Medulla oblongata (tissue), 1 donor: ENCODE measurements at regions not wholly inside any gene's neighbourhood (a gene's known extent, or its start where the extent isn't known, plus 50 kb on each side); places are given as distances from the start of the nearest gene placed in this dataset.
"Not testable (repeated sequence)": the region's sequence is repeated elsewhere in the genome, so short reads cannot be mapped to it uniquely, and the experiment has no call there.

ENCODE experiments used
- DNase-seq: peaks from one replicate; pipeline ENCODE4 v3.0.0-alpha.2; 2015; ENCODE audit errors: extremely low spot score

DNA sequence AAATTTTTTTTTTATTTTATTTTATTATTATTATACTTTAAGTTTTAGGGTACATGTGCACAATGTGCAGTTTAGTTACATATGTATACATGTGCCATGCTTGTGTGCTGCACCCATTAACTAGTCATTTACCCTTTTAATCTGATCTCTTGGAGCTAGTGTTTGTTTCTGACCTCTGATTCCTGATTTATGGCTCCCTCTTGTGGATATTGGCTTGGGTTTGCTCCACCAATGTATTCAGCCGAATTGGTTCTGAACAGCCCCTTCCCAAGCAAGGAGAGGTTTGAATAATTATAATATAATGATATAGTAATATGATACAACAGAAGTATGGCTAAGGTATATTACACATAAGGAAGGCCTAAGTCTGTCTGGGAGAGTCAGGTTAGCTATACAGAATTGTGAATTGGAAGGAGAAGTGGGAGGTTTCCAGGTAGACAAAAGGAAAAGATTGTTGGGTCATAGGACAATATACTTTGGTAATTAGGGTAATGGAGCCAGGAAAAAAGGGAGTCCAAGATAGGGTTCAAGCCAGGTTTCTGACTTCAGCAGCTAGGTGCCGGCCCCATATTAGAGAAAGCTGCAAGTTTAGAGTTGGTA lies 53.1 kb upstream of the HMCN1 start:
- peak; percentile 71 for DNase-seq

DNA sequence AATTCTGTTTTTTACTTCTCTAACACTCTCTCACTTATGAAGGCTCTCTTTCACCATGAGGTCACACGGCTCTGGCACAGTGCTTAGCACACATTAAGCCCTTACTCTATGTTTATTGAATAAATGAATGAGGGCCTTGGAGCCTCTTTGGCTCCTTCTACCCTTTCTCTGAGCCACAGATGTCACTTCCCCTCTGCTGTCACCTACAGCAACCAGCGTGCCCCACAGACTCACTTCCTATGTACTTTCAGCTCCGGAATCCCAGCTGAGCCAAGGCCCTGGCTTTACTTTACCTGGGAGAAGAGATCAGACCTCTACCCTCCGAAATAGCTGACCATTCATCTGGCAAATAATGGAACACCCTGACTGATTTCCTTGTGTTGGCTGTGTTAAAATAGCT lies 53.7 kb upstream of the HMCN1 start:
- DNase-seq = peak; percentile 15

DNA sequence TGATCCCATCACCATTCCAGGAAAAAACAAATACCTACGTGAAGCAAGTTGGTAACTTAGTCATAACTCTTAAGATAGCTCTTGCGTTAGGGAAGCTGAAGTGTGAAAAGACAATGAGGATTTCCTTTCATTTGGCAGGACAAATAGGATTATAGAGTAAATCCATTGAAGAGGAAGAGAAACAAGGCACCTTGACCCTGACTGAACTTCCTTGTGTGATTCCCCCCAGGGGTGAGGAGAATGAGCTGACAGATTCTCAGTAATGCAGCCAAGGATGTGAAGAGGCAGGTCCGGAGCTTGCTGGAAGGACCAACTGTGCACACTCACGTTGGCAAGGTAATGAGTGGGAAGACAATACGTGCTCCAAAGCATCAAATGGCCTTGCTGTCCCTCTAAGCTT lies 55.0 kb upstream of the HMCN1 start:
- DNase-seq = no peak

DNA sequence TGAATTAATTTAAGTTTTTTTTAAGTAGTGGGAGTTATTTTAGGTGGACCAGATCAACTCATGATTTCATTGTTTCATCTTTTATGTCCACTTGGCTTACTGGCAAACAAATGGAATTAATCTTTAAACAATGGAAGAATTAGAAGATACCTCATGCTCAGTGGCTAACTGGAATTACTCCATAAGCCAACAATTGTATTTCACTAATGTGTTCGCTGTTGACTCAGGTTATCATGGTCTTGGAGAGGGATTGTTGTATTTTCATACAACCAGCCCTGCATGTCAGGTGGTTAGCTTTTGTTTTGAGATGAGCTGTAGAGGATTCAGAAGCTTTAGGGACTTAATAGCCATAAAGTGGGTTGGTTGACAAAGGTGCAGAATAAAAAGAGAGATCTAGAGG lies 57.2 kb upstream of the HMCN1 start:
- DNase-seq = no peak

DNA sequence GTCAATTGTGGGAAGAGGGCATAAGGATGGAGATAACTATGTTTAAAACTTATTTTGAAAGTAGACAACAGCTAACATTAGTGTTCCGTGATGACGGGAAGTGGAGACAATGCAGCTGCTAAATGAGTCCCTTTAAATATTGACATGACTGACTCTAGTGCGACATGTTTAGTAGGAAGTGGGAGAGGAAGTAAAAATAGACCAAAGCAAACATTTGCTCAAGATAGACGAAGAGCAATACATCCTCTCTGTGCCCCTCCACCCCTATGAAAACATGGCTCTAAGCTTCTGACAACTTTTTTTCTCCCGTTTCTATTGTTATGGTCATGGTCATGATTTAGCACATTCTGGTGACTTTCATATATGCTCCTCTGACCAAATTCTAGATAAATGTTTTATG lies 60.0 kb upstream of the HMCN1 start:
- DNase-seq = peak; percentile 70

DNA sequence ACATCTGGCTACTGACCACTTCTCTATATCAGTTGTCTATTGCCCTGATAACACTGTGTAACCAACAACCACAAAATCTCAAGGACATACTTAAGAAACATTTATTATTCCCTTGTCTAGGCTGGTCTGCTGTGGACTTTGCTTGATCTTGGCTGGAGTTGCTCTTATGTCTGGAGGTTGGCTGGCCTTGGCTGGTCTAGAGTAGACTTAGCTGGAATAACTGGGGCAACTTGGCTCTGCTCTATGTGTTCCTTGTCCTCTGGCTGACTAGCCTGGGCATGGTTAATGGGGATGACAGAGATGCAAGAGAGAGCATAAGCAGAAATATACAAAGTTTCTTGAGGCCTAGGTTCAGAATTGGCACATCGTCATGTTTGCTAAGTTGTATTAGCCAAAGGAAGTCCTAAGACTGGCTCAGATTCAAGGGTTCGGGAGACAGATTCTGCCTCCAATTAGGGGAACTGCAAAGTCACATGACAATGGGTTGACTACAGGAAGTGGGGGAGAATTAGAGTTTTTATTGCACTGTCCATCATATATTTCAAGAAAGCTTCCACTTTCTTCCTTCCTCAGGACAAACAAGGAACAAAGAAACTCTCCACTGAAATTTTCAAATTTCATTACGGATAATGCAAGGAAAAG lies 61.4 kb upstream of the HMCN1 start:
- peak; percentile 69 for DNase-seq

DNA sequence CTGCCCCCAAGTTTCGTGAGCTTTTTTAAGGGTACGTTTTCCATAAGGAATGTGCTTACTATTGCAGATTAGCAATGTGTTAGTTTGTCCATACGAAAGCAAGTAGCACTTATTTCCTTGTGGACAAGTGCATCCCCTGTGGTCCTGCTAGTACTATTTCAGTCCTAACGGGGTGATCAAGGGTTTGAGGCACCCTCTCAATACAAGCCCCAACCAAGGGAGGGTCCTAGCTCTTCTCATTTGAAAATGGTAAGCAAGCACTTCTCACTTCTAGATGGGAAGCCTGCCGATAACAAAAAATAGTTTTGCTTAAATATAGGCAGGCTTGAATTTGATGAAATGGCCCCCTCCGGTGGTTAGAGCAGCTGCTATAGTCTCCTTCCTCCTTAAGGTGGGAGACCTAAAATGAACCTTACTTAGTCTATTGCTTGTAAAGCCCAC lies 64.0 kb upstream of the HMCN1 start:
- peak; percentile 49 for DNase-seq

DNA sequence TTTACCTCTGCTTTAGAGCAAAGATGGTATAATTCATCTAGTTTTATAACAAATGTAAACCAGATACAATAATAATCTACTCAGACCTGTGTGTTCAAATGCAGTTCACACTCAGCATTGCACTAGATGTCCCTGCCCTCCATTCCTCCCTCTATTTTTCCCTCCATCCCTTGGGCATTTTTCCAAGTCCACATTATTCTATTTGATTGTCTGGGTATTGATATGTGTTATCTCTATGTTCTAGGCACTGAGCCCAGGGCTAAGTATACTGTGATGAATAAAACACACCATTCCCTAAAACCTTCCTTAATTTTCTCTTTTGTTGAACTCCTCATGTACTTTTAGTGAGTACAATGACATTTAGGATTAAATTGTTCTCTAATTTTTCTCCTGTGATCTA lies 66.2 kb upstream of the HMCN1 start:
- DNase-seq = no peak

DNA sequence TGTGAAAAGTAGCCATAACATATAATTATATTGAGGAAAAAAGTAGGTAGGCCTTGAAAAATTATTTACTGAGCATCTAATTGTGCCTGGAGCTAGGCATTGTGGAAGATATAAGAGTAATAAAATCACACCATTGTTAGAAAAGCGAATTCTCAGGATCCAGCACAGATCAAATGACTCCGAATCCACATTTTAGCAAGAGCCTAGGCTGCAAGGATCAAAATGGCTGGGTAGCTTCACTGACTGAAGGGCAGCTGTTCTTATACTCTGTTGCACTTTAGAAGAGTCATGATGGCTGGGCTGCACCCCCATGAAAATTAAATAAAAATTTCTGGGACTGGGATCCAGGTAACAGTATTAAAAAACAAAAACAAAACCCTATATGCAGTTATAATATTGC lies 67.6 kb upstream of the HMCN1 start:
- DNase-seq = no peak

DNA sequence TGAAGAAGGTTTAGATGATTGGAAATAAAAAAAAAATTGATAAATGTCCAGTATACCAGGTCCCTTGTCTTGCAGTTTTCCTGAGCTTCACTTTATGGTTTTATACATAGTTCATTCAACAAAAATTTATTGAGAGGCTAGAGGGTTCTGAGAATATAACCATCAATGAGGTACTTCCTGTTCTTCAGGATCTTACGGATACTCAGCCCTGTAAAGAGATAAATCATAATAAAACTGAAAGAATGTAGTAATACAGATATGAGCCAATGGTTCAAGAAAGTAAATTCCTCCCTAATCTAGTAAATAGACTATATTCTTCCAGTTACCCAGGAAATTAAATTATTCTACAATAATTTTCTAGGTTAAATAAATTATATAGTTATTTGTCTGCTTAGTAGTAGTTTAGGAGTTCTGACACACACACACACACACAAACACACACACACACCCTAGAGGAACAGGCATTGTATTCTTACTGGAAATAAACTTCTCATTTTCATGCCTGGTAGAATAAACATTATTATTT lies 70.4 kb upstream of the HMCN1 start:
- DNase-seq = no peak

DNA sequence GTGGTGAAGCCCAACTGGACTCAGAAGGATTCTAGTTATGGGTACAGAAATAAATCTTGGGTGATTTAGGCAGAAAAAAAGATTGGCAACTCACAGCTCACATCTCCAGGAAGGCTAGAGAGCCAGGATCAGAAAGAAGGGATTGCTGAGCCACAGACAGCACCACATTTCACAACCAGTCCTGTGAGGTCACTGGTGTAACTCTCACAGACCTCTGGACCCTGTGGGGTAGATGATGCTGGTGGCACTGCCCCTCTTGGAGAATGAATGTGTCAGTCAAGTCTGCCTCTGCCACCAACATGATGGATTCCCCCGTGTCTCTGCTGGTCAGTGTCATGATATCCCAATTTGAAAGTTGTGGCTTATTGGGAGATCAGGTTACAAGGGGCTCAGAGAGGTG lies 70.9 kb upstream of the HMCN1 start:
- DNase-seq = no peak

DNA sequence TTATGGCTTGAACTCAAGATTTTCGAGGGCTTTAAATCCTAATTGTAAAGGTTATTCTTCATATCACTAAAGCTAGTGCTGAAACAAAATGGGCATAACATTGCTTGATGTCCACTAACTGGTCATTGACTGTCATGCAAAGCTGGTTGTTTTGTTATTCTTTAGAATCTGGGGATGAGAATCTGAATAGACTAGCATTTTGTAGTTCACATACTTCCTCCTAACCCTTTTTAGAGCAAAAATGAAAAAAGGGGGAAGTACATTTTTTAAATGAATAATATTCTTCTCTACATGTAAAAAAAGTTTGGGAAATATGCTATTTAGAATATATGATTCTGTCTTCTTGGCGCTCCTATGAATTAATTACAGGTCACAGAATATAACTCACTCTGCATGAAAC lies 72.2 kb upstream of the HMCN1 start:
- DNase-seq = no peak

DNA sequence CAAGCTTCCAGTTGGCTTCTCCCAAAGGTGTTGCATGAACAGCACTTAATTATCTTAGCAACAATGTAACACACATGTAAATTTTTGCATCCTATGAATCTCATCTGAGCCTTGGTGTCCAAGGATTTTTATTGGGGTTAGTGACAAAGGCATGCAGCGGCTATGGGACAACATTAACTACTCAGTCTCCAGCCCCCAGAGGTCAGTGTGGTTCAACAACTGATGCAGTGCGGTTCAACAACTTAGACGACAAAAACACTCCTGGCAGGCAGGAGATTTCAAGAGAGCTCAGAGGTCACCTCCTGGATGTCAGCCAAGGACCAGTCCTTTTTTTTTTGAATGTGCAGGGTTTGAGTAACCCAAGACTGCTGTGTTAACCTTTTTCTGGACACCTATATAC lies 77.5 kb upstream of the HMCN1 start:
- DNase-seq = no peak

DNA sequence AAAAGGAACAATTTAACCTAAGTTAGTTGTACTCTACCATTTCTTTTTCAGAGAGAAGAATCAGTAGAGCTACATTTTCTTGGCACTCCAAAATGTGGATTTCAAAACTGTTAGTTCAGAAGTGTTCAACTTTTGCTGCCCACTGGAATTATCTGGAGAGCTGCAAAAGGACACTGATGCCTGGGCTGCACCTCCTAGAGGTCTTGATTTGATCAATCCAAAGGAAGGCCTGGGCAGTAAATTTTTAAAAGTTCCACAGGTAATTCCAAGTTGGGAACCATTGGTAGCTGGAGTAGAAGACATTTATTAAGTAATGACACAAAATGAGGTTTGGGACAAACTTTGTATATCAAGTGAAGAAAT lies 79.3 kb upstream of the HMCN1 start:
- DNase-seq = no peak

DNA sequence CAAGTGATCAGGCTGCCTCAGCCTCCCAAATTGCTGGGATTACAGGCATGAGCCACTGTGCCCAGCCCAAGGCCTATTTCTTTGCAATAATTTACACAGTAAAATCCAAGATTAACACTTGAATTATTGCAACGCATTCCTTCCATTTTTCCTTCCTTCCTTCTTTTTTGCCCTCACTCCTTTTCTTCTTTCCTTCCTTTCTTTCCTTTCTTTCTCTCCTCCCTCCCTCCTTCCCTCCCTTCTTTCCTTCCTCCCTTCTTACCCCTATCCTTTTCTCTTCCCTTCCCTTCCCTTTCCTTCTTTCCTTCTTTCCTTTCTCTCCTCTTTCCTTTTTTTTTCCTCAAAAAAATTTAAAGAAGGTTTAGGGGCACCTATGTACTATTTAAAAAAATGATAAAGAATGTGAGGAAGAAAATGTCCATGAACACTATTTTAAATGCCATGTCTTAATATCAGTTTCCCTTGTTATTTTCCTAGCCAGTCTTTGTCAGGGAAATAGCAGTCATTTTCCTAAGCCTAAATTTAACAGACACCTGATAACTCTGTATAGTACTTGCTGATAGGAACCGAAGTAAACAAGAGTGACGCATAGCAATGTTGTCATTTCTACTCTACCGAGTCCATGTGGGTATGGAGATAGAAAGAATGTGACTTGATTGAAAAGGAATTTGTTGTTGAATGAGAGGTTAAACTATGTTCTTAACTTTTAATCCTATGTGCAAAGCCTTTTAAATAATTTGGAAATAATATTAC lies 79.8 kb upstream of the HMCN1 start:
- DNase-seq = no peak

DNA sequence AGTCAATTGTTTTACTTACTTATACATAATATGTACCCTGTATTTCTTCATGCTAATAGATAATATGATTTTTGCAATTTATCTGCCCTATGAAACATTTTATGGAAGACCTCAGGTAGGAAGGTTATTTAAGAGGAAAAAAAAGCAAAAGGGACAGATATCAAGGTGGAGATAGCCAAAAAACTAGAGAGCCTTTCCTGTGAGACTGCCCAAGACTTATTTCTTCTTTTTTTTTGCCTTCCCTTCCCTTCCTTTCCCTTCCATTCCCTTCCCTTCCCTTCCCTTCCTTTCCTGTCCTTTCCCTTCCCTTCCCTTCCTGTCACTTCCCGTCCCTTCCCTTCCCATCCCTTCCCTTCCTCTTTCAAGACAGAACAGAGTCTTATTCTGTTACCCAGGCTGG lies 80.6 kb upstream of the HMCN1 start:
- no peak for DNase-seq

DNA sequence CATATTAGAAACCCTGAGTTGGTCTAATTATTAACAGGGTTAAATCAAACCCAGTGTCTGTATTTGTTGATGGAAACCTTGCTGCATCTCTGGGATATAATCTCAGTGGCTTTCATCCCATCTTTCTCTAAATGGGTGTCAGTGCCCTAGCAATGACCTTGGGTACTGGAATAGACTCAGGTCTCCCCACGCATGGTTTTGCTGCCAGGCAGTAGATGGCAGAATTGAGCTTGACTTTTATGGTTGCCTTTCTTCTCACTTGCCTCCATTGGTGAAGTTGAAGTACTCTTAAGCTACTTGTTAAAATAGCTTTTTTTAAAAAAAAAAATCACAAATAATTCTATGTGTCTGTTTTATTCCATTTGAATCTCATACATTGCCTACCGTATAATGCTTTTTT lies 81.8 kb upstream of the HMCN1 start:
- DNase-seq = no peak

DNA sequence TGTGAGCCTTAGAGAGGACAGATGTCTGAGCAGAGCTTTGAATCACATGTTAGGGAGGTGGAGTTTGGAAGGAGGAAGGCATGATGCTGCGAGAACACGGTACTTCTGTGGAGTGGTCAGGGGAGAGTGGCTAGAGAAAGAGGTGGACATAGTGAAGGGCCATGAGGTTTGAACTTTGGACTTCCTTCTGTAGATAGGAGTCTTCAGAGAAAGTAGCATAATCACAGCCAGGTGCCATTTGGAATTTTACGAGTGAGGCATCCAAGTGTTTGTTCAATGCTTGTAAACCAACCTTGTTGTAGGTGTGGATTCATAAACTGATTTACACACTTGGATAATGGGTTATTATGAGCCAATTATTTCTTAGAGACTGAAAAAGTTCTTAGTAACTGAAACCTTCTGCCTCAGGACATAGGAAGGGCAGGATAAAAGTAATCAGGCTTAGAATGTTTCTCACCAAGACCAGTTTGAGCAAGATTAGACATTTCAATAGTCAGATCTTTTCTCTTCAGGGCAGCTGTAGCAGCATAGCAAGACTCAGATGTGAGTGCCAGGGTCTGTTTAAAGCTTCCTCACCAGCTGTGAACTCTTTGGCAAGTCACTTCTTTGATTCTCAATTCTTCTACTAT lies 83.5 kb upstream of the HMCN1 start:
- DNase-seq = no peak

DNA sequence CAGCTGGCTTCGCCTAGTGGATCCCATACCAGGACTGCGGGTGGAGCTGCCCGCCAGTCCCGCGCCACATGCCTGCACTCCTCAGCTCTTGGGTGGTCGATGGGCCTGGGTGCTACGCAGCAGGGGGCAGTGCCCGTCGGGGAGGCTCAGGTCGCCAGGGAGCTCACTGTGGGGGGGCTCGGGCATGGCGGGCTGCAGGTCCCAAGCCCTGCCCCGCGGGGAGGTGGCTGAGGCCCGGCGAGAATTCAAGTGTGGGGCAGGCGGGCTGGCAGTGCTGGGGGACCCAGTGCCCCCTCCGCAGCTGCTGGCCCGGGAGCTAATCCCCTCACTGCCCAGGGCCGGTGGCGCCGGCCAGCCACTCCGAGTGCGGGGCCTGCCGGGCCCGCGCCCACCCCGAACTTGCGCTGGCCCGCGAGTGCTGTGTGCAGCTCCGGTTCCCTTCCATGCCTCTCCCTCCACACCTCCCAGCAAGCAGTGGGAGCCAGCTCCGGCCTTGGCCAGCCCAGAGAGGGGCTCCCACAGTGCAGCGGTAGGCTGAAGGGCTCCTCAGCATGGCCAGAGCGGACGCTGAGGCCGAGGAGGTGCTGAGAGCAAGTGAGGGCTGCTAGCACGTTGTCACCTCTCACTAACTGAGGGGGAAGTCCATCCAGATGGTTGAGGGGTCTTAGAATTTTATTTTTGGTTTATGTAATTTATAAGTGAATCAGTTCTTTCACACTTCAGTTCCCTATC lies 85.2 kb upstream of the HMCN1 start:
- DNase-seq = no peak

DNA sequence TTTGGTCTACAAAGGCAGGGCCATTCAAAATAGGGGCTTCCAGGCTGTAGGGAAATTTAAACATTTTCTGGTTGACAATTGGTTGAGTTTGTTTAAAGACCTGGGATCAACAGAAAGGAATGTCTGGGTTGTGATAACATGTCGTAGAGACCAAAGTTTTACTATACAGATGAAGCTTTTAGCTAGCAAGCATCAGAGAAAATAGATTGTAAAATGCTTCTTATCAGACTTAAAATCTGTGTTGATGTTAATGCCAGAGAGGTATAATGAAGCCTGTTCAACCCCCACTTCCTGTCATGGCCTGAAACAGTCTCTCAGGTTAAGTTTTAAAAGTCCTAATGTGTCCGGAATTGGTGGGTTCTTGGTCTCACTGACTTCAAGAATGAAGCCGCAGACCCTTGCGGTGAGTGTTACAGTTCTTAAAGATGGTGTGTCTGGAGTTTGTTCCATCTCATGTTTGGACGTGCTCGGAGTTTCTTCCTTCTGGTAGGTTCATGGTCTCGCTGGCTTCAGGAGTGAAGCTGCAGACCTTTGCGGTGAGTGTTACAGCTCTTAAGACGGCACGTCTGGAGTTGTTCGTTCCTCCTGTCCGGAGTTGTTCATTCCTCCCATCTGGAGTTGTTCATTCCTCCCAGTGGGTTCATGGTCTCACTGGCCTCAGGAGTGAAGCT lies 86.5 kb upstream of the HMCN1 start:
- DNase-seq = not testable (repeated sequence)

DNA sequence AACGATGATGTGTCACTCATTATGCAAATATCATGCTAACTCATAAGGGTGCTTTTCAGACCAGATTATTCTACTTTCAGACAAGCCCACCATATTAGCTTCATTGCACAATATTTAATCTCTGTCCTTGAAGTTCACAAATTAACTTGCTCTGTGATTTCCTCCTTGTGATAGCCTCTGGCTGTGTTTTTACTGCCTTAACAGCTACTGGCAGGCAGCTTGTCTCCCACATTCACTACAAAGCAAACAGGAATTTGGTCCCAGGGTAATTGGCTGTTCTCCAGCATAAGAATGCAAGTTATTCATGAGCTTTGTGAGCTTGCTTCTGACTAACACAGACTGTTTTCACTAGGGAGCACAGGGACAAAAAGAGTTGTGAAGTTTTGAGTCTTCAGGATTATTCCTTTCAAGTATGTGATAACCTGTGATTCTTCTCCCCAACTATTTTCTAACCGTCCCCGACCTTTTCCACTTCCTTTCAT lies 87.9 kb upstream of the HMCN1 start:
- DNase-seq = peak; percentile 81
